ENCODE measurements at regions not wholly inside any gene's neighbourhood (a gene's known extent, or its start where the extent isn't known, plus 50 kb on each side); places are given as distances from the start of the nearest gene placed in this dataset.
"Not testable (repeated sequence)": the region's sequence is repeated elsewhere in the genome, so short reads cannot be mapped to it uniquely, and the experiment has no call there.

GRCh38 chr6:100210137-100211117 lies 216.4 kb upstream of the MCHR2 start:
- peak; percentile 29 for DNase-seq
- no peak for TF ChIP-seq CTCF (IDR thresholded peaks at IDR 0.05; ENCODE audit: low read depth, low read length)
- H3K4me3 ChIP-seq (ENCODE audit: low read depth, low read length), result no peak overlapping the region
- peak overlapping the region; percentile 25 for H3K27ac ChIP-seq
- no peaks in the 10 kb centered on the region for H3K9me3 ChIP-seq (ENCODE audit: severe bottlenecking)
- no peaks in the 10 kb centered on the region for H3K27me3 ChIP-seq (ENCODE audit: insufficient read depth, low read depth, severe bottlenecking)
- H3K36me3 ChIP-seq, result no peaks in the 10 kb centered on the region

- Histone ChIP-seq H3K9me3 (ENCODE audit: severe bottlenecking) (peaks cover 2% of the 10 kb centered on the region), H3K36me3 (no peaks in the 10 kb centered on the region), H3K27me3 (ENCODE audit: insufficient read depth, low read depth, severe bottlenecking) (no peaks in the 10 kb centered on the region), H3K4me3 (ENCODE audit: low read depth, low read length) (no peak overlapping the region), H3K27ac (no peak overlapping the region; the same call in 1 of the 2 replicates)
- TF ChIP-seq CTCF (IDR thresholded peaks at IDR 0.05; ENCODE audit: low read depth, low read length), result no peak
- DNase-seq, result no peak
These were observed 215.5 kb upstream of the MCHR2 start for GRCh38 chr6:100209323-100210136.

- DNase-seq, result no peak
These were observed 209.4 kb upstream of the MCHR2 start for GRCh38 chr6:100203400-100203799.

GRCh38 chr6:100202417-100203194 lies 208.6 kb upstream of the MCHR2 start:
- TF ChIP-seq CTCF (IDR thresholded peaks at IDR 0.05; ENCODE audit: low read depth, low read length), result no peak
- Histone ChIP-seq H3K27ac (no peak overlapping the region), H3K4me3 (ENCODE audit: low read depth, low read length) (no peak overlapping the region), H3K36me3 (no peaks in the 10 kb centered on the region), H3K27me3 (ENCODE audit: insufficient read depth, low read depth, severe bottlenecking) (no peaks in the 10 kb centered on the region), H3K9me3 (ENCODE audit: severe bottlenecking) (peaks cover 5% of the 10 kb centered on the region)
- DNase-seq, result no peak

More at GRCh38 chr6:100203400-100203799, 209.4 kb upstream of the MCHR2 start:
- H3K27me3 ChIP-seq (ENCODE audit: insufficient read depth, low read depth, severe bottlenecking), result no peaks in the 10 kb centered on the region
- peaks cover 5% of the 10 kb centered on the region for H3K9me3 ChIP-seq (ENCODE audit: severe bottlenecking)
- no peaks in the 10 kb centered on the region for H3K36me3 ChIP-seq
- no peak overlapping the region for H3K4me3 ChIP-seq (ENCODE audit: low read depth, low read length)
- H3K27ac ChIP-seq, result no peak overlapping the region
- no peak for TF ChIP-seq CTCF (IDR thresholded peaks at IDR 0.05; ENCODE audit: low read depth, low read length)

GRCh38 chr6:100196214-100196982 lies 202.4 kb upstream of the MCHR2 start:
- H3K36me3 ChIP-seq; H3K9me3 ChIP-seq (ENCODE audit: severe bottlenecking); DNase-seq; H3K27ac ChIP-seq; H3K27me3 ChIP-seq (ENCODE audit: insufficient read depth, low read depth, severe bottlenecking); H3K4me3 ChIP-seq (ENCODE audit: low read depth, low read length): not testable (repeated sequence)

- H3K27ac ChIP-seq; H3K36me3 ChIP-seq; DNase-seq; H3K9me3 ChIP-seq (ENCODE audit: severe bottlenecking); H3K4me3 ChIP-seq (ENCODE audit: low read depth, low read length); H3K27me3 ChIP-seq (ENCODE audit: insufficient read depth, low read depth, severe bottlenecking): not testable (repeated sequence)
These were observed 201.2 kb upstream of the MCHR2 start for GRCh38 chr6:100195244-100195643.
